ENCODE measurements at regions not wholly inside any gene's neighbourhood (a gene's known extent, or its start where the extent isn't known, plus 50 kb on each side); places are given as distances from the start of the nearest gene placed in this dataset.

GRCh38 chr4:62814510-62815047 lies 1594.7 kb downstream of the TECRL start:
- Histone ChIP-seq H3K36me3 (ENCODE audit: control insufficient read depth, low read length) (no peaks in the 10 kb centered on the region), H3K27me3 (ENCODE audit: control insufficient read depth, low read length) (no peaks in the 10 kb centered on the region), H3K4me3 (ENCODE audit: low read length) (no peak overlapping the region), H3K9me3 (ENCODE audit: control insufficient read depth, insufficient read depth, low read length) (no peaks in the 10 kb centered on the region), H3K4me2 (ENCODE audit: low read length) (no peak overlapping the region), H3F3A (ENCODE audit: control insufficient read depth, insufficient read depth) (no peaks in the 10 kb centered on the region), H3K9me2 (replicated peaks; ENCODE audit: control insufficient read depth, low read length) (no peaks in the 10 kb centered on the region), H3K79me2 (ENCODE audit: control insufficient read depth, low read length) (no peaks in the 10 kb centered on the region), H3K27ac (ENCODE audit: low read depth, low read length) (no peak overlapping the region), H3K4me1 (ENCODE audit: control insufficient read depth, low read length) (no peaks in the 10 kb centered on the region), H4K20me1 (ENCODE audit: control insufficient read depth, insufficient read depth, low read depth, low read length) (no peaks in the 10 kb centered on the region)
- TF ChIP-seq, protein P1, sequence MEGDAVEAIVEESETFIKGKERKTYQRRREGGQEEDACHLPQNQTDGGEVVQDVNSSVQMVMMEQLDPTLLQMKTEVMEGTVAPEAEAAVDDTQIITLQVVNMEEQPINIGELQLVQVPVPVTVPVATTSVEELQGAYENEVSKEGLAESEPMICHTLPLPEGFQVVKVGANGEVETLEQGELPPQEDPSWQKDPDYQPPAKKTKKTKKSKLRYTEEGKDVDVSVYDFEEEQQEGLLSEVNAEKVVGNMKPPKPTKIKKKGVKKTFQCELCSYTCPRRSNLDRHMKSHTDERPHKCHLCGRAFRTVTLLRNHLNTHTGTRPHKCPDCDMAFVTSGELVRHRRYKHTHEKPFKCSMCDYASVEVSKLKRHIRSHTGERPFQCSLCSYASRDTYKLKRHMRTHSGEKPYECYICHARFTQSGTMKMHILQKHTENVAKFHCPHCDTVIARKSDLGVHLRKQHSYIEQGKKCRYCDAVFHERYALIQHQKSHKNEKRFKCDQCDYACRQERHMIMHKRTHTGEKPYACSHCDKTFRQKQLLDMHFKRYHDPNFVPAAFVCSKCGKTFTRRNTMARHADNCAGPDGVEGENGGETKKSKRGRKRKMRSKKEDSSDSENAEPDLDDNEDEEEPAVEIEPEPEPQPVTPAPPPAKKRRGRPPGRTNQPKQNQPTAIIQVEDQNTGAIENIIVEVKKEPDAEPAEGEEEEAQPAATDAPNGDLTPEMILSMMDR (IDR thresholded peaks at IDR 0.05; ENCODE audit: low read depth, low read length, poor library complexity, severe bottlenecking): no peak

DNA sequence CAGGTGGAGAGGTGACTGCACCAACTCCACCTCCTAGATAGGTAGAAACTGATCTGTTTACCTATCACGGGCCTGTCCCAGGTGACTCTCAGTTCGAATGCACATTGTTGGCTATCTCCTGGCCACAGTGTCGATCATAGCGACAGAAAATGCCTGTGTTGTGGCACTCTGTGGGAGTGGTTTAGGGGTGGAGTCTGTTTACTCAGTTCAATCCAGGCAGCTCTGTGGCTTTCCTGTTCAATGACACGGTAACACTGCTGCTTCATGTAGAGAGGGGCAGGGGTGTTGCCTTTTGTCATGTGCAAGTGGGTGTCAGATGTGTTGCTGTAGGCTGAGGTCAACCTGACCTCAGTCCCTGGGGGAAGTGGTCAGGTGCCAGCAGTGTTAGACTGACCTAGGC lies 1602.4 kb downstream of the TECRL start:
- no peaks in the 10 kb centered on the region for H3K4me1 ChIP-seq (ENCODE audit: control insufficient read depth, low read length)
- no peaks in the 10 kb centered on the region for H4K20me1 ChIP-seq (ENCODE audit: control insufficient read depth, insufficient read depth, low read depth, low read length)
- no peaks in the 10 kb centered on the region for H3K27me3 ChIP-seq (ENCODE audit: control insufficient read depth, low read length)
- no peaks in the 10 kb centered on the region for H3F3A ChIP-seq (ENCODE audit: control insufficient read depth, insufficient read depth)
- no peaks in the 10 kb centered on the region for H3K36me3 ChIP-seq (ENCODE audit: control insufficient read depth, low read length)
- no peaks in the 10 kb centered on the region; the same call in 1 of the 2 replicates for H3K9me3 ChIP-seq (ENCODE audit: control insufficient read depth, insufficient read depth, low read length)
- H3K4me2 ChIP-seq (ENCODE audit: low read length): no peak overlapping the region
- no peaks in the 10 kb centered on the region for H3K9me2 ChIP-seq (replicated peaks; ENCODE audit: control insufficient read depth, low read length)
- no peak for TF ChIP-seq EZH2phosphoT487 (IDR thresholded peaks at IDR 0.05; ENCODE audit: borderline replicate concordance, low read length)
- TF ChIP-seq, protein P1 (IDR thresholded peaks at IDR 0.05; ENCODE audit: low read depth, low read length, poor library complexity, severe bottlenecking): no peak
- no peak overlapping the region for H3K4me3 ChIP-seq (ENCODE audit: low read length)
- no peaks in the 10 kb centered on the region for H3K79me2 ChIP-seq (ENCODE audit: control insufficient read depth, low read length)
- H3K27ac ChIP-seq (ENCODE audit: low read depth, low read length): no peak overlapping the region

DNA sequence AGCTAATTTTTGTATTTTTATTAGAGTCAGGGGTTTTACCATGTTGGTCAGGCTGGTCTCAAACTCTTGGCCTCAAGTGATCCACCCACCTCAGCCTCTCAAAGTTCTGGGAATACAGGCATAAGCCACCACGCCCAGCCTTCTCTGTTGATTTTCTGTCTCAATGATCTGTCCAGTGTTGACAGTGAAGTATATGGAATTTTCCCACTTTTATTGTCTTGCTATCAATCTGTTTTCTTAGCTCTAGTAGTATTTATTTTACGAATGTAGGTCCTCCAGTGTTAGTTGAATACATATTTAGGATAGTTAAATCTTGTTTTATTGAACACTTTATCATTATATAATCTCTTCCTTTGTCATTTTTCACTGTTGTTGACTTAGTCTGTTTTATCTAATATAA lies 1603.9 kb downstream of the ADGRL3 start:
- Histone ChIP-seq H4K20me1 (ENCODE audit: control insufficient read depth, insufficient read depth, low read depth, low read length) (no peaks in the 10 kb centered on the region), H3K36me3 (ENCODE audit: control insufficient read depth, low read length) (no peaks in the 10 kb centered on the region), H3K4me3 (ENCODE audit: low read length) (no peak overlapping the region), H3K27me3 (ENCODE audit: control insufficient read depth, low read length) (no peaks in the 10 kb centered on the region), H3K4me2 (ENCODE audit: low read length) (no peak overlapping the region), H3K4me1 (ENCODE audit: control insufficient read depth, low read length) (no peaks in the 10 kb centered on the region), H3K9me3 (ENCODE audit: control insufficient read depth, insufficient read depth, low read length) (no peaks in the 10 kb centered on the region; the same call in 1 of the 2 replicates), H3F3A (ENCODE audit: control insufficient read depth, insufficient read depth) (no peaks in the 10 kb centered on the region), H3K27ac (ENCODE audit: low read depth, low read length) (no peak overlapping the region), H3K79me2 (ENCODE audit: control insufficient read depth, low read length) (no peaks in the 10 kb centered on the region), H3K9me2 (replicated peaks; ENCODE audit: control insufficient read depth, low read length) (no peaks in the 10 kb centered on the region)
- TF ChIP-seq EZH2phosphoT487 (IDR thresholded peaks at IDR 0.05; ENCODE audit: borderline replicate concordance, low read length): no peak
- TF ChIP-seq, protein P1 (IDR thresholded peaks at IDR 0.05; ENCODE audit: low read depth, low read length, poor library complexity, severe bottlenecking): no peak

Data from DOHH2 (cell line).